Neural progenitor cell (in vitro differentiated cells): ENCODE measurements at regions not wholly inside any gene's neighbourhood (a gene's known extent, or its start where the extent isn't known, plus 50 kb on each side); places are given as distances from the start of the nearest gene placed in this dataset.
"Not testable (repeated sequence)": the region's sequence is repeated elsewhere in the genome, so short reads cannot be mapped to it uniquely, and the experiment has no call there.

Experiments used
- EZH2 ChIP-seq: fragments of 200-600 bp; sonication (generic); IDR thresholded peaks from 2 replicates; pipeline ENCODE4 v1.6.1; 2017; ENCODE audit warnings: antibody characterized with exemption, mild to moderate bottlenecking, moderate library complexity
- EZH2phosphoT487 ChIP-seq: fragments of 200-600 bp; sonication (generic); IDR thresholded peaks from 2 replicates; pipeline ENCODE4 v1.6.1; 2017; ENCODE audit warnings: antibody characterized with exemption
- TF ChIP-seq, protein P1 (sequence below): fragments of 200-600 bp; sonication (generic); IDR thresholded peaks from 2 replicates; pipeline ENCODE4 v1.5.1; 2017; ENCODE audit warnings: antibody characterized with exemption, mild to moderate bottlenecking

- TF ChIP-seq, protein P1, sequence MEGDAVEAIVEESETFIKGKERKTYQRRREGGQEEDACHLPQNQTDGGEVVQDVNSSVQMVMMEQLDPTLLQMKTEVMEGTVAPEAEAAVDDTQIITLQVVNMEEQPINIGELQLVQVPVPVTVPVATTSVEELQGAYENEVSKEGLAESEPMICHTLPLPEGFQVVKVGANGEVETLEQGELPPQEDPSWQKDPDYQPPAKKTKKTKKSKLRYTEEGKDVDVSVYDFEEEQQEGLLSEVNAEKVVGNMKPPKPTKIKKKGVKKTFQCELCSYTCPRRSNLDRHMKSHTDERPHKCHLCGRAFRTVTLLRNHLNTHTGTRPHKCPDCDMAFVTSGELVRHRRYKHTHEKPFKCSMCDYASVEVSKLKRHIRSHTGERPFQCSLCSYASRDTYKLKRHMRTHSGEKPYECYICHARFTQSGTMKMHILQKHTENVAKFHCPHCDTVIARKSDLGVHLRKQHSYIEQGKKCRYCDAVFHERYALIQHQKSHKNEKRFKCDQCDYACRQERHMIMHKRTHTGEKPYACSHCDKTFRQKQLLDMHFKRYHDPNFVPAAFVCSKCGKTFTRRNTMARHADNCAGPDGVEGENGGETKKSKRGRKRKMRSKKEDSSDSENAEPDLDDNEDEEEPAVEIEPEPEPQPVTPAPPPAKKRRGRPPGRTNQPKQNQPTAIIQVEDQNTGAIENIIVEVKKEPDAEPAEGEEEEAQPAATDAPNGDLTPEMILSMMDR, result not testable (repeated sequence)
- TF ChIP-seq EZH2phosphoT487, EZH2: not testable (repeated sequence)
These were observed 156.7 kb upstream of the ZNG1E start for GRCh38 chr9:65519018-65519417.
